Stimulated activated CD4-positive, alpha-beta T cell treated with anti-CD3 and anti-CD28 coated beads, Interleukin-4, amount 100 ng/mL, for 1 hour (primary cell): ENCODE measurements at regions not wholly inside any gene's neighbourhood (a gene's known extent, or its start where the extent isn't known, plus 50 kb on each side); places are given as distances from the start of the nearest gene placed in this dataset.

Source experiments
- DNase-seq: peaks from one replicate; pipeline ENCODE4 v3.0.0-alpha.2; 2020

- no peak for DNase-seq
Observed at GRCh38 chrX:149272690-149273463, 232.2 kb downstream of the IDS start.

GRCh38 chrX:149267878-149268813 lies 237.0 kb downstream of the IDS start:
- DNase-seq = no peak

DNA sequence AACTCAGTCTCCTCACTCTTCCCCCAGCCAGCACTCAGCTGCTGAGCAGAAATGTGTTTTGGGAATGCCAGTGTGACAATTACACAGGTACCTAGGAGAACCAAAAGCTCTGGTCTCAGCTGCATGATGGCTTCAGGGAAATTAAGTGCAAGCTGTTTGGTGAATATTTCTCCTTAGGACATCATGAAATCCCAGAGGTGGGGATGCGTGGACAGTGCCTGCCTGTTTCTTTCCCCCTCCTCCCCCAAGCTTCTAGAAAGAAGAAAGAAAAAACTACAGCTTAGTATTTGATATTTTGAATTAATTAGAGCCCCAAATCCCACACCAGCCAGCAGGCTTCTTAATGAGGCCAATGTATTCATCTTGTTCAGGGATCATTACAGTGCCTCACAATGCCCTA lies 243.0 kb downstream of the IDS start:
- DNase-seq = no peak

- no peak for DNase-seq
Observed at GRCh38 chrX:149259241-149259640, 245.9 kb downstream of the IDS start.

GRCh38 chrX:149255860-149256259 lies 249.2 kb downstream of the IDS start:
- no peak for DNase-seq

DNA sequence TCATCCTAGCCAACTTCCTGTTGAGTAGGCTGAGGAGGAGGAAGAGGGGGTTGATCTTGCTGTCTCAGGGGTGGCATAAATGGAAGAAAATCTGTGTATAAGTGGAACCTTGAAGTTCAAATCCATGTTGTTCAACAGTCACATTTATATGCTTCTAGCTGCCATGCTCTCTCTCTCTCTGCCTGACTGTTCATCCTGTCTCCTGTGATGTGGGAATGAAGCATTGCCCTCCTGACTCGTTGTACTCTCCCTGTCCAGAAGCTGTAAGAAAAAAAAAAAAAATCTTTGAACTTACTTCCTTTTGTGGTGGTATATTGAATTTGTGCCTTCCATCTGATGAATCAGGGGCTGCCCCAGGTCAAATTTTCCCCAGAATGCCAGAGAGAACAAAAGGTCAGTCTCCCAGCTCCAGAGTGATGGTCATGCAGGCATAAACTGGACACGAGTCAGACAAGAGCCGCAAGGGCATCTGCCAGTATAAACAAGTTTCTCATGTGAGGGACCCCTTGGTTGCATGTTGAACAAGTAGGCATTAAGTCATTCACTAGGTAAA lies 257.0 kb downstream of the IDS start:
- DNase-seq = no peak

- no peak for DNase-seq
Observed at GRCh38 chrX:149230689-149231088, 274.4 kb downstream of the IDS start.

DNA sequence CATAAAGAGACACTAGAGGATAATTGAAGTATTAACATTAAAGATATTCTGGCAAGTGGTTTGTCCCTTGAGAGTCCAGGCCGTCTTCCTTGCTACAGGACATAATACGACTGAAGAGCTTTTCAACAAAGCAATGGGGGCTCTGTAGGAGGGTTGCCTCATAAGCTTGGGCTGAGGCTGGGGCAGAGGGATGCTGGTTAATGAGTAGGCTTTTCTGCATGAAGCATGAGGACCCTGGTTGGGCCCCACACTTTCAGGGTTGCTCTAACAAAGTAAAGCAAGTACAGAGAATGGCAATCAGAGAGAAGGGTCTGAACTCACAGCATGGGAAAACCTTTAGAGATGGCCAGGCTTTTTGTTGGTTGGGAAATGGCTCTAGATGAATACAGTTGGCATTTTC lies 281.3 kb downstream of the IDS start:
- no peak for DNase-seq

GRCh38 chrX:149222040-149222439 lies 283.1 kb downstream of the IDS start:
- DNase-seq = no peak

GRCh38 chrX:149221230-149221629 lies 283.9 kb downstream of the IDS start:
- DNase-seq = no peak

DNA sequence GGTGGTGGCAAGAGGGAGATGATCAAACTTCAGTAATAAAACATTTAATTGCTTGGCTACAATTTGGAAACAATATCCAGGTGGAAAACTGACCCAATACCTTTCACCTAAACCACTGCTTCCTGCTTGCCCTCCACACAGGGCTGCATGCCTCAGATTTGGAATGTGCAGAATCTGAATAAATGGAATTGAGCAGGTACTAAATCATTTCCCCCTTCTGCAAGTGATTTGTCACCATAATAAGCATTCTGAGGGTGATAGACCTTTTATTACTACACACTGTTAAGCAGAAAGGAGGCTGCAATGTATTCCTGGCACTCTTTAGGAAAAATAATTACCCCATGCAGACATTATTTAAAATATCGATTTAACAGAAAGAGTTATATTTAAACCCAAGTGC lies 291.8 kb downstream of the IDS start:
- no peak for DNase-seq

- DNase-seq = no peak
Observed at GRCh38 chrX:149208307-149208706, 296.8 kb downstream of the IDS start.

- DNase-seq = no peak
Observed at GRCh38 chrX:149207518-149207917, 297.6 kb downstream of the IDS start.

DNA sequence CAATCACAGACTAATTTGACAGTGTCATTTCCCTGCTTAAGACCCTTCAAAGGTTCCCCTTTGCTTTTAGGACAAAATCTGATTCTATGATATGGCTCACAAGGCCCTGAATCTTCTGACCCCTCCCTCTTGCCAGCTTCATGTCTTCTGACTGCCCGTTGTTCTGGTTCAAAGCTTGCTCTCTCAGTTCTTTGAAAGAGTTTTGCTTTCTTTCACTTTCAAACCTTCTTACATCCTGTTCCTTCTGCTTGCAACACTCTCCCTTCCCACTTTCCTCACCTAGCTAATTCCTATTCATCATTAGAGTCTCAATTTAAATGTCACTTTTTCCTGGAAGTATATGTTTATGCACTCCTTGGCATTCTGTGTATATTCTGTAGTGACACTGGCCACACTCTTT lies 299.2 kb downstream of the IDS start:
- no peak for DNase-seq

- DNase-seq = no peak
Observed at GRCh38 chrX:149205081-149205480, 300.0 kb downstream of the IDS start.

- DNase-seq = no peak
Observed at GRCh38 chrX:149199734-149200133, 305.4 kb downstream of the IDS start.

DNA sequence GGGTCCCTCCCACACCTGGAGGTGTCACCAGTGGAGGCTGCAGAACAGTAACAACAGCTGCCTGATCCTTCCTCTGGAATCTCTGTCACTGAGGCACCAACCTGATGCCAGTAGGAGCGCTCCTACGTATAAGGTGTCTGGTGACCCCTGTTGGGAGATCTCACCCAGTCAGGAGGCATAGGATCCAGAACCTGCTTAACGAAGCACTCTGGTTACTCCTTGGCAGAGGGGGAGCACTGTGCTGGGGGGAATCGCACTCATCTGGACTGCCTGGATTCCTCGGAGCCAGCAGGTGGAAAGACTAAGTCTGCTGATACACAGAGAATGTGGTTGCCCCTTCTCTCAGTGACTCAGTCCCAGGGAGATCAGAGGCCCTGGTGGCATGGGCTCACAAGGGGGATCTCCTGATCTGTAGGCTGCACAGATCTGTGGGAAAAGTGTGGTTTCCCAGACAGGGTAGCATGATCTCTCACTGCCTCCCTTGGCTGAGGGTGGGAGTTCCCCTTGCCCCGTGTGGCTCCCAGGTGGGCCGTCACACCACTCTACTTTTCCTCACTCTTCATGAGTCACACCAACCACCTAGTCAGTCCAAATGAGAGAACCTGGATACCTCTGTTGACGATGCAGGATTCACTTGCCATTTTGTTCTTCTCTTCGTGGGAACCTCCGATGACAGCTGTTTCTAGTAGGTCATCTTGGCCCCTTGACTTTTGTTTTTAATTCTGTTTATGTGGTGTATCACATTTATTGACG lies 305.9 kb downstream of the IDS start:
- DNase-seq = no peak

- DNase-seq = no peak
Observed at GRCh38 chrX:149185087-149185486, 320.0 kb downstream of the IDS start.

DNA sequence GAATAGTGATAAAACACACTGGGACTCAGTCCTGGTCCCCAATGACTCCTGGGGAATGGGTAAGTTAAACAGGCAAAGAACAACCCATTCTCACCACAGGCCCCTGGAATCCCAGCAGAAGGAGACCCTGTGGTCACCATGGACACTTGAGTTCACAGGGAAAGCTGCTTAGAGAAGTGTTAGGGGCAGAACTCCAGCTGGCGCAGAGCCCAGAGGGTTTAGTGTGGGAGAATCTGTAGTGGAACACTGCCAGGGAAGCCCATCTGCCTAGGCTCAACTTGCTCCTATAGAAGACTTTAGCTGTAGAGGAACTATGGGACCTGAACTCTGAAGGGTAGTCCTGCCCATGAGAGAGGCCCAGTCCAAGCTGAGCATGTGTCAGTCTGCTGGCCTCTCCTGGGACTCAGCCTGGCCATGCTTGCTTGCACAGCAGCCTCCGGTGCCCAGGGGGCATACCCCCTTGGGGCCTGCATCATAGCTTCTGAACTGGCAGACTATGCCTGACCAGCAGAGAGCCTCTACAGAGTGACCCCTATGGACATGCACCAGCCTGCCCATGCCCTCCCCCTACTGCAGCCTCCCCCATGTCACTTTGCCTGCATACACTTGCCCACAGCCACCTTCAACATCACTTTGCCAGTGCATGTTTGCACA lies 343.5 kb downstream of the IDS start:
- no peak for DNase-seq

- DNase-seq = no peak
Observed at GRCh38 chrX:149157976-149158375, 347.1 kb downstream of the IDS start.

GRCh38 chrX:149152941-149153340 lies 352.2 kb downstream of the IDS start:
- DNase-seq = no peak
